ENCODE measurements at regions not wholly inside any gene's neighbourhood (a gene's known extent, or its start where the extent isn't known, plus 50 kb on each side); places are given as distances from the start of the nearest gene placed in this dataset.

DNA sequence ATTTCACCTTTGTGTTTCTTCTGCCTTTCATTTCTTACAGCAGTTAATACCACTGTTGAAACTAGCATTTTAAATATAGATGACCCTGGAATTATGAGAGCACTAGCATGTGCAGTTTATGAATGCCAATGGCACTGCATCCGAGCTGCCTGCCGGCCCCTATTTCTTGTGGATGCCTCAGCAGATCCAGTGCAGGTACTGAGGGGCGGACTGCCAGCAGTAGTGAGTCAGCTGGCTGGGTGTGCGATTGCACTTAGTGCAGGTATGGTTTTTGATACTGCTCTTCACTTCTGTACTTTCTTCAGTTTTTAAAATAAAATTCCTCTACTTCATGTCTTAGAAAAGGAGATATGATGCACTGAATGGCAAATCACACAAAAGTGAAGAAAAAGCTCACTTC lies 453.0 kb downstream of the DIPK2A start:
- TF ChIP-seq CTCF (conservative IDR thresholded peaks at IDR 0.05 in 1 of 2, IDR thresholded peaks at IDR 0.05 in 1 of 2; ENCODE audit: low read depth in 1 of 2, low read length in 2 of 2): no peak
- no peak for TF ChIP-seq EZH2 (IDR thresholded peaks at IDR 0.05; ENCODE audit: low read length, missing control alignments)
- H2AFZ ChIP-seq (ENCODE audit: low read length): no peak overlapping the region
- H3K4me1 ChIP-seq (ENCODE audit: control insufficient read depth, extremely low read depth, insufficient read depth, low read length): no peaks in the 10 kb centered on the region
- H3K27me3 ChIP-seq (ENCODE audit: control insufficient read depth, insufficient read depth, low read length): no peaks in the 10 kb centered on the region
- no peak overlapping the region for H3K27ac ChIP-seq (ENCODE audit: insufficient read depth, low read length)
- no peak overlapping the region for H3K4me2 ChIP-seq (ENCODE audit: extremely low read depth, insufficient read depth, low read length)
- DNase-seq (ENCODE audit: low read depth in 2 of 2): no peak
- no peak overlapping the region for H3K4me3 ChIP-seq (replicated peaks in 1 of 4; ENCODE audit: control extremely low read depth in 1 of 4, insufficient read depth in 1 of 4, low read depth in 3 of 4, low read length in 4 of 4)
- H3K36me3 ChIP-seq (ENCODE audit: control insufficient read depth, insufficient read depth, low read length): no peaks in the 10 kb centered on the region
- no peaks in the 10 kb centered on the region for H3K79me2 ChIP-seq (ENCODE audit: control insufficient read depth, insufficient read depth, low read length)
- H4K20me1 ChIP-seq (ENCODE audit: control insufficient read depth, extremely low read depth, insufficient read depth, low read length): no peaks in the 10 kb centered on the region
- no peak overlapping the region for H3K9ac ChIP-seq (ENCODE audit: insufficient read depth, low read length)
- no peaks in the 10 kb centered on the region for H3K9me3 ChIP-seq (ENCODE audit: control insufficient read depth, insufficient read depth, low read depth, low read length)

DNA sequence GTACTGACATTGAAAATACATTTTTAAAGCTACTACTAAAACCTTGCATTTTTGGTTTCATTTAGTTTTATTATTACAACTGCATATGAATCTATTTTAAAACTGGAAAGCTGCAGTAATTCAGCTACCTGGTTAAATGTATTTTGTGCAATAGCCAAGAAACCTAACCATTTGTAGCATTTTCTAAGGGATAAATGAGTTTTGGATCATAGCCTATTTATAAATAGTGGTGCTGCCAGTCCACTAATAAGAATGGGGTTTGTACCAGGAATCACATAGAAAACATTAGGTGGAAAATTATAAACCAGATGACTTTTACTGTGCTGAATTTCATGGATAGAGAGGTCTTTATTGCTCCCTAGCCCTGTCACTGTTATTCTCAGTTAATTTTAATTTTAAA lies 454.7 kb downstream of the DIPK2A start:
- Histone ChIP-seq H3K4me3 (replicated peaks in 1 of 4; ENCODE audit: control extremely low read depth in 1 of 4, insufficient read depth in 1 of 4, low read depth in 3 of 4, low read length in 4 of 4) (no peak overlapping the region), H3K9me3 (ENCODE audit: control insufficient read depth, insufficient read depth, low read depth, low read length) (no peaks in the 10 kb centered on the region), H3K36me3 (ENCODE audit: control insufficient read depth, insufficient read depth, low read length) (no peaks in the 10 kb centered on the region), H3K27me3 (ENCODE audit: control insufficient read depth, insufficient read depth, low read length) (no peaks in the 10 kb centered on the region), H3K27ac (ENCODE audit: insufficient read depth, low read length) (no peak overlapping the region), H3K4me2 (ENCODE audit: extremely low read depth, insufficient read depth, low read length) (no peak overlapping the region), H4K20me1 (ENCODE audit: control insufficient read depth, extremely low read depth, insufficient read depth, low read length) (no peaks in the 10 kb centered on the region), H3K9ac (ENCODE audit: insufficient read depth, low read length) (no peak overlapping the region), H3K4me1 (ENCODE audit: control insufficient read depth, extremely low read depth, insufficient read depth, low read length) (no peaks in the 10 kb centered on the region), H3K79me2 (ENCODE audit: control insufficient read depth, insufficient read depth, low read length) (no peaks in the 10 kb centered on the region), H2AFZ (ENCODE audit: low read length) (no peak overlapping the region)
- DNase-seq (ENCODE audit: low read depth in 2 of 2): no peak
- TF ChIP-seq EZH2 (IDR thresholded peaks at IDR 0.05; ENCODE audit: low read length, missing control alignments) (no peak), CTCF (conservative IDR thresholded peaks at IDR 0.05 in 1 of 2, IDR thresholded peaks at IDR 0.05 in 1 of 2; ENCODE audit: low read depth in 1 of 2, low read length in 2 of 2) (no peak)

- no peak overlapping the region for H2AFZ ChIP-seq (ENCODE audit: low read length)
- no peak overlapping the region for H3K9ac ChIP-seq (ENCODE audit: insufficient read depth, low read length)
- H4K20me1 ChIP-seq (ENCODE audit: control insufficient read depth, extremely low read depth, insufficient read depth, low read length): no peaks in the 10 kb centered on the region
- no peak for DNase-seq (ENCODE audit: low read depth in 2 of 2)
- no peaks in the 10 kb centered on the region for H3K9me3 ChIP-seq (ENCODE audit: control insufficient read depth, insufficient read depth, low read depth, low read length)
- H3K4me2 ChIP-seq (ENCODE audit: extremely low read depth, insufficient read depth, low read length): no peak overlapping the region
- TF ChIP-seq CTCF (conservative IDR thresholded peaks at IDR 0.05 in 1 of 2, IDR thresholded peaks at IDR 0.05 in 1 of 2; ENCODE audit: low read depth in 1 of 2, low read length in 2 of 2) (no peak), EZH2 (IDR thresholded peaks at IDR 0.05; ENCODE audit: low read length, missing control alignments) (no peak)
- H3K36me3 ChIP-seq (ENCODE audit: control insufficient read depth, insufficient read depth, low read length): no peaks in the 10 kb centered on the region
- no peak overlapping the region for H3K27ac ChIP-seq (ENCODE audit: insufficient read depth, low read length)
- H3K79me2 ChIP-seq (ENCODE audit: control insufficient read depth, insufficient read depth, low read length): no peaks in the 10 kb centered on the region
- H3K4me3 ChIP-seq (replicated peaks in 1 of 4; ENCODE audit: control extremely low read depth in 1 of 4, insufficient read depth in 1 of 4, low read depth in 3 of 4, low read length in 4 of 4): no peak overlapping the region
- H3K27me3 ChIP-seq (ENCODE audit: control insufficient read depth, insufficient read depth, low read length): no peaks in the 10 kb centered on the region
- no peaks in the 10 kb centered on the region for H3K4me1 ChIP-seq (ENCODE audit: control insufficient read depth, extremely low read depth, insufficient read depth, low read length)
Observed at GRCh38 chr3:144426967-144427366, 455.3 kb downstream of the DIPK2A start.
